ENCODE measurements at regions not wholly inside any gene's neighbourhood (a gene's known extent, or its start where the extent isn't known, plus 50 kb on each side); places are given as distances from the start of the nearest gene placed in this dataset.

DNA sequence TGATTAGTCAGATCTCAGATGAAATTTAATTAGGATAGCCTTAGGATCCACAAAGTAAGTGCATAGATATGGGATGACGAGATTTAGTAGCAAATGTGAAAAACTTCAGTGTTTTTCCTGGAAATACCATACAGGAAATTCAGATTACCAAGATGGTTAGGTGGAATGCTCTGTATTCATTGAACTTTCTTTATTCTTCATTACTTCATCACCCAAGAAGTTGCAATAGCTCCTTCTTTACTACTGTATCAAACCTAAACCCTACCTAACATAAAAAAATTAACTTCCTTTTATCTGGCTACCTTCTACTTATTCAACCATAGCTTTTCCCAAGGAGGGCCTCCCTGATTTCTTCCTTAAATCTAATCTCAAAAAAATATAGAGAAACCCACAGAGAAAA is 100.4 kb downstream of the TTC6 start:
- TF ChIP-seq CTCF (conservative IDR thresholded peaks at IDR 0.05; ENCODE audit: low read depth, low read length) (no peak), EZH2 (IDR thresholded peaks at IDR 0.05; ENCODE audit: borderline replicate concordance, low read depth, low read length, poor library complexity, severe bottlenecking) (no peak)
